Endothelial cell of umbilical vein (primary cell): ENCODE measurements at regions not wholly inside any gene's neighbourhood (a gene's known extent, or its start where the extent isn't known, plus 50 kb on each side); places are given as distances from the start of the nearest gene placed in this dataset.

Experiments used
- BruUV-seq: library from RNA; stranded (reverse); fragments of 400-500 nt; replicated peaks from 2 replicates; lab custom pipeline; 2021; lab: Mats Ljungman, UMichigan
- CTCF ChIA-PET: fragments of 300-600, 350-600 bp; sonication (Branson Sonifier 250); formaldehyde crosslinking; loops from one replicate; lab custom pipeline; 2021; ENCODE audit warnings: antibody characterized with exemption, inconsistent platforms; lab: Charles Lee
- POLR2A ChIA-PET: fragments of 300-600, 350-600 bp; sonication (Branson Sonifier 250); formaldehyde crosslinking; loops from one replicate; lab custom pipeline; 2021; ENCODE audit warnings: antibody characterized with exemption, inconsistent platforms; lab: Charles Lee
- DNase-seq: peaks from one replicate; pipeline ENCODE4 v3.0.0-alpha.2; 2011; ENCODE audit warnings: low read depth, low spot score
- FAIRE-seq: peaks from 2 replicates; lab custom pipeline; 2011; peaks lifted over from hg19 to GRCh38; lab: Jason Lieb, UNC
- H2AFZ ChIP-seq: 2 replicates; pipeline ENCODE4 v1.6.0; 2012; ENCODE audit warnings: low read depth, low read length, control low read depth, inconsistent platforms
- H3K27ac ChIP-seq: 2 replicates; pipeline ENCODE4 v1.5.1; 2011; ENCODE audit warnings: low read depth, mild to moderate bottlenecking, control low read depth, low read length, moderate library complexity; ENCODE audit not compliant: insufficient read depth
- H3K27me3 ChIP-seq, 2 experiments: 2 replicates each; pipeline versions ENCODE4 v1.6.0 to v1.6.1; 2011; ENCODE audit warnings: low read length in 2 of 2, mixed read lengths in 1 of 2; ENCODE audit not compliant: control insufficient read depth in 2 of 2, insufficient read depth in 2 of 2
- H3K36me3 ChIP-seq, 2 experiments: 2 replicates in 1 of 2; 3 replicates in 1 of 2; pipeline ENCODE4 v1.5.1; 2011; ENCODE audit warnings: low read length in 2 of 2, mild to moderate bottlenecking in 1 of 2, moderate library complexity in 1 of 2; ENCODE audit not compliant: control insufficient read depth in 2 of 2, insufficient read depth in 2 of 2; ENCODE audit errors: extremely low read depth in 1 of 2
- H3K4me1 ChIP-seq: 3 replicates; pipeline ENCODE4 v1.5.1; 2011; ENCODE audit warnings: mild to moderate bottlenecking, low read length; ENCODE audit not compliant: control insufficient read depth, insufficient read depth; ENCODE audit errors: extremely low read depth
- H3K4me2 ChIP-seq: 2 replicates; pipeline ENCODE4 v1.6.1; 2011; ENCODE audit warnings: low read length, control low read depth, mixed read lengths; ENCODE audit not compliant: insufficient read depth
- H3K4me3 ChIP-seq, 3 experiments: fragments of 200-600 bp in 1 of 3; sonication (generic), shearing (Covaris generic) in 1 of 3; replicated peaks in 1 of 3; 2 replicates each; pipeline ENCODE4 v1.5.1; 2011 to 2016; ENCODE audit warnings: control low read depth in 3 of 3, low read length in 3 of 3, mild to moderate bottlenecking in 2 of 3, inconsistent platforms in 1 of 3, low read depth in 1 of 3, moderate library complexity in 1 of 3; ENCODE audit not compliant: insufficient read depth in 1 of 3
- H3K79me2 ChIP-seq: 2 replicates; pipeline ENCODE4 v1.6.0; 2012; ENCODE audit warnings: low read length, inconsistent platforms; ENCODE audit not compliant: control insufficient read depth, insufficient read depth
- H3K9ac ChIP-seq: replicated peaks from 2 replicates; pipeline ENCODE3; 2011; ENCODE audit warnings: low read length, control low read depth; ENCODE audit not compliant: insufficient read depth; ENCODE audit errors: extremely low read depth
- H3K9me1 ChIP-seq: replicated peaks from 3 replicates; pipeline ENCODE4 v1.6.0; 2011; ENCODE audit warnings: mild to moderate bottlenecking, low read length; ENCODE audit not compliant: control insufficient read depth, insufficient read depth; ENCODE audit errors: extremely low read depth
- H3K9me3 ChIP-seq: replicated peaks from 2 replicates; pipeline ENCODE4 v1.5.1; 2012; ENCODE audit warnings: low read length, inconsistent platforms; ENCODE audit not compliant: control insufficient read depth, insufficient read depth
- H4K20me1 ChIP-seq: replicated peaks from 2 replicates; pipeline ENCODE3; 2011; ENCODE audit warnings: mild to moderate bottlenecking, low read length; ENCODE audit not compliant: control insufficient read depth, insufficient read depth; ENCODE audit errors: extremely low read depth
- EZH2 ChIP-seq: IDR thresholded peaks from 2 replicates; pipeline ENCODE4 v1.6.1; 2012; ENCODE audit warnings: borderline replicate concordance, low read depth, mild to moderate bottlenecking, moderate library complexity, low read length, inconsistent platforms; ENCODE audit not compliant: severe bottlenecking
- FOS ChIP-seq: IDR thresholded peaks from 2 replicates; pipeline ENCODE4 v1.6.1; 2011; ENCODE audit warnings: mild to moderate bottlenecking, low read length, moderate library complexity, borderline replicate concordance; ENCODE audit not compliant: insufficient read depth
- GATA2 ChIP-seq: IDR thresholded peaks from 2 replicates; pipeline ENCODE4 v1.7.0; 2011; ENCODE audit warnings: low read depth, mild to moderate bottlenecking, moderate library complexity, mixed read lengths, low read length; ENCODE audit not compliant: insufficient read length, insufficient read depth
- JUN ChIP-seq: IDR thresholded peaks from 2 replicates; pipeline ENCODE4 v1.6.1; 2011; ENCODE audit warnings: borderline replicate concordance, low read depth; ENCODE audit not compliant: insufficient read length, insufficient read depth
- MYC ChIP-seq: IDR thresholded peaks from one replicate; pipeline ENCODE4 v1.6.1; 2011; ENCODE audit warnings: mild to moderate bottlenecking, low read depth, low read length
- POLR2A ChIP-seq: IDR thresholded peaks from 2 replicates; pipeline ENCODE4 v1.6.1; 2012; ENCODE audit warnings: low read depth, mild to moderate bottlenecking, control low read depth, low read length
- POLR2AphosphoS5 ChIP-seq: IDR thresholded peaks from 2 replicates; pipeline ENCODE4 v1.6.1; 2012; ENCODE audit warnings: low read depth, mild to moderate bottlenecking, control low read depth, low read length, moderate library complexity; ENCODE audit not compliant: insufficient read depth
- dilution Hi-C: fragments of 300-500 bp; cut with MboI; formaldehyde crosslinking; loops from one replicate; pipeline ENCODE4 v1.15.0; 2019; ENCODE audit warnings: low sequenced_read_pairs; ENCODE audit not compliant: extremely low pct_ligation_motif_present
- intact Hi-C: fragments of 100-400 bp; cut with micrococcal nuclease; formaldehyde crosslinking; loops from one replicate; pipeline ENCODE4 v1.10.0; 2022
- TF ChIP-seq, protein P1 (sequence below): IDR thresholded peaks from 2 replicates; pipeline ENCODE4 v1.6.1; 2011; ENCODE audit not compliant: insufficient read depth, insufficient read length
- TF ChIP-seq, protein P2 (sequence below), 2 donors: IDR thresholded peaks; 1 replicate in 1 of 2; 2 replicates in 1 of 2; pipeline ENCODE4 v1.5.1; 2011; ENCODE audit warnings: low read length in 2 of 2, mild to moderate bottlenecking in 2 of 2, moderate library complexity in 2 of 2, control low read depth in 1 of 2, inconsistent platforms in 1 of 2, low read depth in 1 of 2; ENCODE audit not compliant: insufficient read depth in 1 of 2; ENCODE audit errors: extremely low read depth in 1 of 2

DNA sequence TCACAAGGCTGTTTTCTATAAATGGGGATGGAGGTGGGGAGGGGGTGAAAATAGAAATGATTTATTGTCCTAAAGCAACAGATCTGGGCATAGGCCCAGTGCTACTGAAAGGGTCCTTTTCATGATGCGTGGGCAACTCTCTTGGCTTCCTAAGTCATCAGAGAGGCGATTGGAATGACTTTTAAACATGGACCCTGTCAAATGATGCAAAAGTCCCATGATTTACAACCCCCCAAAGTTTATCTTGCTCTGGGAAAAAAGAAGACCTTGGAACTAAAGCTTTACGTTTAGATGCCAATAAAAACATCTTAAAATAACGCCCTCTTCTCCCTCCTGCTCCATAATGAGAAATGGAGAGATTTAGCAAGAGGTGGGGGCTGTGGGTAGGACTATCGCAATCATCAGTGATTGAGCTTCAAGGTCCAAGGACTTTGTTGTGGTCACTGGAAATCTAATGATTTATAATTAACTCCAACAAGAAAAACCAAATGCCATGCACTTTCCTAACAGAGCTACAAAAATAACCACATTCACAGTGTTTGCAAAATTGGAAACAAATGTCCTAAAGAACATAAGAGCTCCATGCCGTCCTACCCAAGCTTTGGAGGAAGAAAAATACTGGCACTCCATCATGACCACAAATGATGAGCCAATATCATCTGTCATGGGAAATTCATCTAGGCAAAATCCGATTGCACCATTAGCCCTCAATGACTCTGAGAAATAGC lies 167.5 kb upstream of the CLINT1 start:
- intact Hi-C loops: no loop called here
- H3K79me2 ChIP-seq: no peaks in the 10 kb centered on the region
- no peak overlapping the region for H3K9ac ChIP-seq
- H2AFZ ChIP-seq: no peak overlapping the region
- TF ChIP-seq GATA2 (no peak), EZH2 (no peak), POLR2A (no peak), POLR2AphosphoS5 (no peak), JUN (no peak), FOS (no peak)
- TF ChIP-seq, protein P1, sequence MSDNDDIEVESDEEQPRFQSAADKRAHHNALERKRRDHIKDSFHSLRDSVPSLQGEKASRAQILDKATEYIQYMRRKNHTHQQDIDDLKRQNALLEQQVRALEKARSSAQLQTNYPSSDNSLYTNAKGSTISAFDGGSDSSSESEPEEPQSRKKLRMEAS: no peak
- dilution Hi-C loops: no loop called here
- H3K4me2 ChIP-seq: no peak overlapping the region
- H3K4me3 ChIP-seq: no peak overlapping the region
- POLR2A ChIA-PET: no interaction called here
- CTCF ChIA-PET: interaction anchor here (1.6 kb wide), 1 partner anchor 14 kb away, joined by 5 read pairs; no protein-coding TSS in a partner anchor
- no peaks in the 10 kb centered on the region for H3K9me3 ChIP-seq
- FAIRE-seq (no peak), DNase-seq (no peak)
- H4K20me1 ChIP-seq: no peaks in the 10 kb centered on the region
- H3K27me3 ChIP-seq: no peaks in the 10 kb centered on the region
- H3K9me1 ChIP-seq: no peaks in the 10 kb centered on the region
- H3K27ac ChIP-seq: no peak overlapping the region
- BruUV-seq: no TSS peak
- no peaks in the 10 kb centered on the region for H3K36me3 ChIP-seq
- no peaks in the 10 kb centered on the region for H3K4me1 ChIP-seq

DNA sequence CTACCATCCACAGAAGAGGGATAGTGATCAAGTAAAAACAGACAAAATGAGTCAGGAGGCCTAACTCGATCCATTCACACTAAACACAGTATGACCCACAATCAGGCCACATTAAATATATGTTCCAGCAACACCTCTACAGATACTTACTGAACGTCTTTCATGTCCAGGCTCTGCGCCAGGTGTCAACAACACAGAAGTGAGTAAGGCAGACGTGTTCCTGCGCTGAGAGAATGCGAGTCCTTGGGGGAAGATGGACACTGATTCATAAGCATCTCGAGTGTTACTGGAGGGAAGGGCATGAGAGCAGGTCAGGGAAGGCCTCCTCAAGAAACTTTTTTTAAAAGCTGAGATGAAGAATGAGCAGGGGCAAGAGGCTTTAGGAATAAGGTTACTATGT lies 164.3 kb upstream of the CLINT1 start:
- no peak for DNase-seq
- BruUV-seq: no TSS peak
- TF ChIP-seq GATA2: no peak
- TF ChIP-seq POLR2AphosphoS5: no peak
- no peak for TF ChIP-seq EZH2
- TF ChIP-seq, protein P2, sequence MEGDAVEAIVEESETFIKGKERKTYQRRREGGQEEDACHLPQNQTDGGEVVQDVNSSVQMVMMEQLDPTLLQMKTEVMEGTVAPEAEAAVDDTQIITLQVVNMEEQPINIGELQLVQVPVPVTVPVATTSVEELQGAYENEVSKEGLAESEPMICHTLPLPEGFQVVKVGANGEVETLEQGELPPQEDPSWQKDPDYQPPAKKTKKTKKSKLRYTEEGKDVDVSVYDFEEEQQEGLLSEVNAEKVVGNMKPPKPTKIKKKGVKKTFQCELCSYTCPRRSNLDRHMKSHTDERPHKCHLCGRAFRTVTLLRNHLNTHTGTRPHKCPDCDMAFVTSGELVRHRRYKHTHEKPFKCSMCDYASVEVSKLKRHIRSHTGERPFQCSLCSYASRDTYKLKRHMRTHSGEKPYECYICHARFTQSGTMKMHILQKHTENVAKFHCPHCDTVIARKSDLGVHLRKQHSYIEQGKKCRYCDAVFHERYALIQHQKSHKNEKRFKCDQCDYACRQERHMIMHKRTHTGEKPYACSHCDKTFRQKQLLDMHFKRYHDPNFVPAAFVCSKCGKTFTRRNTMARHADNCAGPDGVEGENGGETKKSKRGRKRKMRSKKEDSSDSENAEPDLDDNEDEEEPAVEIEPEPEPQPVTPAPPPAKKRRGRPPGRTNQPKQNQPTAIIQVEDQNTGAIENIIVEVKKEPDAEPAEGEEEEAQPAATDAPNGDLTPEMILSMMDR (IDR thresholded peaks at IDR 0.05; ENCODE audit: extremely low read depth in 1 of 2, insufficient read depth in 1 of 2, low read depth in 1 of 2, low read length in 2 of 2): no peak
- no peak for TF ChIP-seq JUN
- no peak for TF ChIP-seq POLR2A
- no peak for TF ChIP-seq MYC
- TF ChIP-seq FOS: no peak
- TF ChIP-seq, protein P1: no peak

More for the DNA sequence above, 164.3 kb upstream of the CLINT1 start:
- H3K36me3 ChIP-seq: no peaks in the 10 kb centered on the region
- no peak overlapping the region for H3K9ac ChIP-seq
- CTCF ChIA-PET: interaction anchor here (0.8 kb wide), 1 partner anchor 1084 kb away, joined by 4 read pairs; no protein-coding TSS in a partner anchor
- FAIRE-seq: no peak
- no peak overlapping the region for H3K4me3 ChIP-seq
- no peak overlapping the region for H2AFZ ChIP-seq
- no peak overlapping the region for H3K4me2 ChIP-seq
- no peak overlapping the region for H3K27ac ChIP-seq
- dilution Hi-C loops: no loop called here
- no peaks in the 10 kb centered on the region for H3K9me3 ChIP-seq
- H3K9me1 ChIP-seq: no peaks in the 10 kb centered on the region
- intact Hi-C loops: no loop called here
- no peaks in the 10 kb centered on the region for H4K20me1 ChIP-seq
- H3K4me1 ChIP-seq: no peaks in the 10 kb centered on the region
- no peaks in the 10 kb centered on the region for H3K27me3 ChIP-seq
- no peaks in the 10 kb centered on the region for H3K79me2 ChIP-seq
- POLR2A ChIA-PET: no interaction called here
